ENCODE measurements at regions not wholly inside any gene's neighbourhood (a gene's known extent, or its start where the extent isn't known, plus 50 kb on each side); places are given as distances from the start of the nearest gene placed in this dataset.

- no peak for DNase-seq (ENCODE audit: low read depth)
Measured at GRCh38 chr6:47117314-47117713, 75.2 kb upstream of the ADGRF1 start.

GRCh38 chr6:47116606-47117005 lies 74.5 kb upstream of the ADGRF1 start:
- peak; percentile 46 for DNase-seq (ENCODE audit: low read depth)

GRCh38 chr6:47116086-47116485 lies 74.0 kb upstream of the ADGRF1 start:
- DNase-seq (ENCODE audit: low read depth), result no peak

GRCh38 chr6:47114460-47114859 lies 72.3 kb upstream of the ADGRF1 start:
- no peak for DNase-seq (ENCODE audit: low read depth)

- no peak for DNase-seq (ENCODE audit: low read depth)
Measured at GRCh38 chr6:47112317-47112716, 70.2 kb upstream of the ADGRF1 start.

GRCh38 chr6:47111685-47112084 lies 69.6 kb upstream of the ADGRF1 start:
- peak; percentile 92 for DNase-seq (ENCODE audit: low read depth)

GRCh38 chr6:47109281-47109680 lies 67.1 kb upstream of the ADGRF1 start:
- DNase-seq (ENCODE audit: low read depth), result no peak

- DNase-seq (ENCODE audit: low read depth), result peak; percentile 55
Measured at GRCh38 chr6:47106721-47107197, 64.6 kb upstream of the ADGRF1 start.

- no peak for DNase-seq (ENCODE audit: low read depth)
Measured at GRCh38 chr6:47106216-47106615, 64.1 kb upstream of the ADGRF1 start.

- DNase-seq (ENCODE audit: low read depth), result no peak
Measured at GRCh38 chr6:47105469-47106178, 63.5 kb upstream of the ADGRF1 start.

GRCh38 chr6:47103931-47104330 lies 61.8 kb upstream of the ADGRF1 start:
- DNase-seq (ENCODE audit: low read depth), result no peak

GRCh38 chr6:47102331-47102730 lies 60.2 kb upstream of the ADGRF1 start:
- DNase-seq (ENCODE audit: low read depth), result no peak

- DNase-seq (ENCODE audit: low read depth), result no peak
Measured at GRCh38 chr6:47098570-47098993, 56.5 kb upstream of the ADGRF1 start.

GRCh38 chr6:47097092-47097945 lies 55.2 kb upstream of the ADGRF1 start:
- peak; percentile 85 for DNase-seq (ENCODE audit: low read depth)

- DNase-seq (ENCODE audit: low read depth), result no peak
Measured at GRCh38 chr6:47096211-47096895, 54.2 kb upstream of the ADGRF1 start.

- DNase-seq (ENCODE audit: low read depth), result peak; percentile 74
Measured at GRCh38 chr6:47094241-47094925, 52.3 kb upstream of the ADGRF1 start.

GRCh38 chr6:47093169-47093568 lies 51.0 kb upstream of the ADGRF1 start:
- no peak for DNase-seq (ENCODE audit: low read depth)

- no peak for DNase-seq (ENCODE audit: low read depth)
Measured at GRCh38 chr6:47091886-47092668, 49.9 kb upstream of the ADGRF1 start.

Measured in renal cortical epithelial cell (primary cell).